Brain microvascular endothelial cell (primary cell): ENCODE measurements at regions not wholly inside any gene's neighbourhood (a gene's known extent, or its start where the extent isn't known, plus 50 kb on each side); places are given as distances from the start of the nearest gene placed in this dataset.

ENCODE experiments used
- DNase-seq: peaks from one replicate; pipeline ENCODE4 v3.0.0-alpha.2; 2020
- H3K27ac ChIP-seq: fragments of 250-450 bp; sonication (Bioruptor Pico); 2 replicates; pipeline ENCODE4 v1.5.1; 2020; ENCODE audit warnings: mild to moderate bottlenecking, moderate library complexity
- H3K27me3 ChIP-seq: fragments of 250-450 bp; sonication (Bioruptor Pico); replicated peaks from 2 replicates; pipeline ENCODE4 v1.5.1; 2020; ENCODE audit warnings: mild to moderate bottlenecking
- H3K36me3 ChIP-seq: fragments of 250-450 bp; sonication (Bioruptor Pico); replicated peaks from 2 replicates; pipeline ENCODE4 v1.5.1; 2020; ENCODE audit warnings: mild to moderate bottlenecking
- H3K4me3 ChIP-seq: 2 replicates; pipeline ENCODE4 v1.5.1; 2011; ENCODE audit warnings: low read depth, mild to moderate bottlenecking, control low read depth, low read length, moderate library complexity
- in situ Hi-C: cut with HindIII; loops from 2 replicates; pipeline ENCODE4 v1.10.0; 2017; ENCODE audit warnings: low sequenced_read_pairs, low pct_ligation_motif_present
- TF ChIP-seq, protein P1 (sequence below): IDR thresholded peaks from 2 replicates; pipeline ENCODE4 v1.5.1; 2011; ENCODE audit warnings: low read depth, mild to moderate bottlenecking, moderate library complexity, low read length, control low read depth, inconsistent platforms; ENCODE audit errors: missing control alignments

DNA sequence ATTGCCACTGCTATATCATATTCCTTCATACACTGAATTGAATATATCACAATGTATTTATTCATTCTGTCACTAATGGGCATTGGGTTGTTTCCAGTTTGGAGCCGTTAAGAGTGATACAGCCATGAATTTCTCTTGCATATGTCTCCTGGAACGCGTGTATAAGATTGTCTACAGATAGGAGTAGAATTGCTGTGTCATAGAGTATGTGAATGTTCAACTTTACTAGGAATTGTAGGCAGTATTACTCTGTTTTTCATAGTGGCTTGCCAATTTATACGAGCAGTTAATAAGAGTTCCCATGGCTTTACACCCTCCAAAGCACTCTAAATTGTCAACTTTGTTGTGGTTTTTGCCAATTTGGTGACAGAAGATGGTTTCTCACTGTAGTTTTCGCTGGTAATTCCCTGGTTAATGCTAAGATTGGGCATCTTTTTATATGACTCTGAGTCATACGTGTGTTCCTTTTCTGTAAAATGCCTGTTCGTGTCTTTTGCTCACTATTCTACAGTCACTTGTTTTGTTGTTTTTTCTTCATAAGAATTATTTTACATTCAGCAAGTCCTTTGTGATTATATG, 136.1 kb upstream of the LIPC start:
- Histone ChIP-seq H3K4me3 (no peak overlapping the region), H3K36me3 (no peaks in the 10 kb centered on the region), H3K27me3 (no peaks in the 10 kb centered on the region), H3K27ac (no peak overlapping the region)
- no peak for DNase-seq
- TF ChIP-seq, protein P1, sequence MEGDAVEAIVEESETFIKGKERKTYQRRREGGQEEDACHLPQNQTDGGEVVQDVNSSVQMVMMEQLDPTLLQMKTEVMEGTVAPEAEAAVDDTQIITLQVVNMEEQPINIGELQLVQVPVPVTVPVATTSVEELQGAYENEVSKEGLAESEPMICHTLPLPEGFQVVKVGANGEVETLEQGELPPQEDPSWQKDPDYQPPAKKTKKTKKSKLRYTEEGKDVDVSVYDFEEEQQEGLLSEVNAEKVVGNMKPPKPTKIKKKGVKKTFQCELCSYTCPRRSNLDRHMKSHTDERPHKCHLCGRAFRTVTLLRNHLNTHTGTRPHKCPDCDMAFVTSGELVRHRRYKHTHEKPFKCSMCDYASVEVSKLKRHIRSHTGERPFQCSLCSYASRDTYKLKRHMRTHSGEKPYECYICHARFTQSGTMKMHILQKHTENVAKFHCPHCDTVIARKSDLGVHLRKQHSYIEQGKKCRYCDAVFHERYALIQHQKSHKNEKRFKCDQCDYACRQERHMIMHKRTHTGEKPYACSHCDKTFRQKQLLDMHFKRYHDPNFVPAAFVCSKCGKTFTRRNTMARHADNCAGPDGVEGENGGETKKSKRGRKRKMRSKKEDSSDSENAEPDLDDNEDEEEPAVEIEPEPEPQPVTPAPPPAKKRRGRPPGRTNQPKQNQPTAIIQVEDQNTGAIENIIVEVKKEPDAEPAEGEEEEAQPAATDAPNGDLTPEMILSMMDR: no peak
- in situ Hi-C loops: no loop called here

DNA sequence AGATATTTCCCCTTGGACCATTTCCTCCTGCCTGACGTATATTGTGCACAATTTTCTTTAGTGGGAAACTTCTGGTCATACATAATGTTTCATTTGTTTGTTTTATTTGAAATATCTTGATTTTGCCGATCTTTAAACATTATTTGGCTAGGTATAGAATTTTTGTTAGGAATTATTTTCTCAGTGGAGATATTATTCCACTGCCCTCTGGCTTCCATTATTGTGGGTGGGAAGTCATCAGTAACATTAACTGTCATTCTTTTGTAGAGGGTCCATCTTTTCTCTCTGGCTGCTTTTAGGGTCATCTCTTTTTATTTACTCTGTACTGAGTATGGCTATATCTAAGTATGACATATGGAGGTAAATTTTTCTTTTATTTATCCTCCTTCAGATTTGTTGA, 135.5 kb upstream of the LIPC start:
- in situ Hi-C loops: no loop called here
- no peak overlapping the region for H3K27ac ChIP-seq
- H3K4me3 ChIP-seq: no peak overlapping the region
- DNase-seq: no peak
- H3K36me3 ChIP-seq: no peaks in the 10 kb centered on the region
- TF ChIP-seq, protein P1: no peak
- H3K27me3 ChIP-seq: no peaks in the 10 kb centered on the region

DNA sequence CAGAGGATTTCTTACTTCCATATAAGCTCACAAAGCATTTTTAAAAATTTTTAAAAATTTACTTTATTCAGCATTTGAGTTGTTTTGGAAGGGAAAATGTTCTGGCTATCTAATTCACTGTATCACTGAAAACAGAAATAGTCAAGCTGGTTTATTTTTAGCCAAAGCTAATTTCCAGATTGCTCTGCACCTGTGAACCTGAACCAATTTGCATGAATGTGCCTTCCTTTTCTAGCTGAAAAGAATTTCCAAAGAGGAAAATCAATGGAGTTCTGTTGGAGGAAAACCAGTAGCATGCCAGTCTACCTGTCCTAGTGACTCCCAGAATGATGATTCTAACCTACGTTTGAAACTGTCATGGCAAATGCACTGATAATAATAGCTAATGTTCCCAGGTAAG, 134.2 kb upstream of the LIPC start:
- no peak overlapping the region for H3K4me3 ChIP-seq
- DNase-seq: no peak
- H3K36me3 ChIP-seq: no peaks in the 10 kb centered on the region
- H3K27me3 ChIP-seq: no peaks in the 10 kb centered on the region
- TF ChIP-seq, protein P1: no peak
- in situ Hi-C loops: no loop called here
- no peak overlapping the region for H3K27ac ChIP-seq

DNA sequence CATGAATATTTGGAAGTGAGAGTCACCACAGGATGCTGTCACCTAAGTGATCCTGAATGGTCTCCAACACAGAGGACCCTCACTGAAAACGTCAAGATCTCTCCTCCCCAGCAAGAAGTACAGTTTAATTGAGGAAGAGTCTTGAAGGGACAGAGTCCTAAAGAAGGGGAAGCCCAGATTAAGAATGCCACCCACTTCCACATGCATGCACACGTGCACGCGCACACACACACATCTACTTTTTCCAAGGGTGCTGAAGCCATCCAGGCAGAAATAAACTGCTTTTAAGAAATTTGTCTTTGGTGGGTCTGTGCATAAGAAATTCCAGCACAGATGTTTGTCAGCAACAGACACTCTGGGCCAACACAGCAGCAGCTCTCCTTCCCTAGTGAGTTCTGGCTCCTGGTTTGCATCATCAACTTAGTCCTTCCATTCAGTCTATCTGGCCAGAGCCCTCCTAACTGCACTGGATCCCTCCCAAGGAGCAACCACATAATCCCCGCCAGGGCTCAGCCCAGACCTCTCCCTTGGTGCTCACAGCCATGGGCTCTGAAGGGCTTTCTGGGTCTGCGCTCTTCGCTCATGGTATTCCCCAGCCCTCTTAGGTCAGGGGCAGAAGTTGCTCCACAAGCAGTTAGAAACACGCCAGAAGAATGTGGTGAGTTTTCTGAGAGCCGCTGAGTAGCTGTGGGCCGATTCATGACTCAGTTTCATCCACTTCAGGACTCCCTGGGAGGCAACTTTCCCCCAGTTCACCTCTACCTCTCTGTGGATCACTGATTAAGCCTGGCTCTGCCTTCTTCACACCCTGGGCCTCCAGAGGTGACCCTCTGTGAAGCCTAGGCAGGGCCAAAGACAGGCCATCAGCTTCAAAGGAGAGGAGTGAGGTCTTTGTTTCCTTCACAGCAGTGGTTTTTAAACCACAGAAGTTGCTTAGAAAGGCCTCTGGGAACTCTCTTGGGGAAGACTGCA, 132.6 kb upstream of the LIPC start:
- H3K27me3 ChIP-seq: no peaks in the 10 kb centered on the region
- no peaks in the 10 kb centered on the region for H3K36me3 ChIP-seq
- H3K4me3 ChIP-seq: no peak overlapping the region
- no peak overlapping the region for H3K27ac ChIP-seq
- in situ Hi-C loops: no loop called here
- peak; percentile 38 for DNase-seq
- TF ChIP-seq, protein P1: no peak

DNA sequence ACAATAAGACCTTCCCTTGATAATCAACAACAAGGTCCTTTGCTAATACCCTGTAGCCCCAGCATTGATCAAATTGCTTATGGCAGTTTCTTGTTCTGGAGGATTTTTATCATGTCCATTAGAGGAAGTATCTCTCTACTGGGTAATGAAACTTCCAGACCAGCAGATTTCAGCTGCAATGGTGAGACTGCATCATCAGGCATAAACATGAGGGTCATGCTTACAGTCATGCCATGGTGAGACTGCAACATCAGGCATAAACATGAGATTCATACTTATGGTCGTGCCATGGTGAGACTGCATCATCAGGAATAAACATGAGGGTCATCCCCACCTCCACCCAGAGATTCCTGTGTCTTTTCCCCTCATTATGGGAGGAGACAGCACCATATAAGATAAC, 129.0 kb upstream of the LIPC start:
- in situ Hi-C loops: no loop called here
- no peaks in the 10 kb centered on the region for H3K27me3 ChIP-seq
- no peaks in the 10 kb centered on the region for H3K36me3 ChIP-seq
- DNase-seq: no peak
- TF ChIP-seq, protein P1: no peak
- no peak overlapping the region for H3K27ac ChIP-seq
- no peak overlapping the region for H3K4me3 ChIP-seq

DNA sequence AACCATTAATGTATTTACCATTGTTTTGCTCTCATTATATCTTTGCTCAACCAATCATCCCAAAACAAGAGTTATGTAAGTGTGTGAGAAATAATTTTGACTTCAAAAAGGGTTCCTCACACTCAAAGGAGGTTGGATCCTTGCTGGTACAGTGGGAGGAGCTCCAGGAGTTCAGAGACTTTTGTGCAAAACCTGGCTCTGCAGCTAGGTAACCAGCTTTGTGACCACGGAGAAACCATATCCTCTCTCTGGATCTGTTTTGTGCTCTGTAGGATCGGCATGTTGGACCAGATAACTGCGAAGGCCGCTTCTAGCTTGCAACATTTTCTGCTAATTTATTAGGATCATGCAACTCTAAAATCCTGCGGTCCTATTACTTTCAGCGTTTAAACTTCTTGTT, 128.6 kb upstream of the LIPC start:
- no peak overlapping the region for H3K27ac ChIP-seq
- H3K36me3 ChIP-seq: no peaks in the 10 kb centered on the region
- H3K4me3 ChIP-seq: no peak overlapping the region
- no peaks in the 10 kb centered on the region for H3K27me3 ChIP-seq
- in situ Hi-C loops: no loop called here
- TF ChIP-seq, protein P1: no peak
- DNase-seq: no peak
